Keratinocyte (primary cell): ENCODE measurements at regions not wholly inside any gene's neighbourhood (a gene's known extent, or its start where the extent isn't known, plus 50 kb on each side); places are given as distances from the start of the nearest gene placed in this dataset.

Source experiments
- DNase-seq: peaks from one replicate; pipeline ENCODE4 v3.0.0-alpha.2; 2011; ENCODE audit warnings: low read depth, missing footprints, low spot score
- FAIRE-seq: peaks from 2 replicates; lab custom pipeline; 2011; peaks lifted over from hg19 to GRCh38; lab: Jason Lieb, UNC
- H2AFZ ChIP-seq: 2 replicates; pipeline ENCODE4 v1.6.0; 2012; ENCODE audit warnings: low read length, control low read depth, inconsistent platforms; ENCODE audit not compliant: control insufficient read depth
- H3K27ac ChIP-seq: 2 replicates; pipeline ENCODE4 v1.5.1; 2011; ENCODE audit warnings: low read length; ENCODE audit not compliant: control insufficient read depth, insufficient read depth
- H3K27me3 ChIP-seq: 3 replicates; pipeline ENCODE4 v1.6.0; 2011; ENCODE audit warnings: low read length; ENCODE audit not compliant: control insufficient read depth, insufficient read depth; ENCODE audit errors: extremely low read depth
- H3K36me3 ChIP-seq, 2 experiments: 2 replicates in 1 of 2; 3 replicates in 1 of 2; pipeline ENCODE4 v1.5.1; 2011; ENCODE audit warnings: low read length in 2 of 2, mild to moderate bottlenecking in 1 of 2; ENCODE audit not compliant: control insufficient read depth in 2 of 2, insufficient read depth in 2 of 2; ENCODE audit errors: extremely low read depth in 1 of 2
- H3K4me1 ChIP-seq: 3 replicates; pipeline ENCODE4 v1.5.1; 2011; ENCODE audit warnings: low read length; ENCODE audit not compliant: control insufficient read depth, insufficient read depth; ENCODE audit errors: extremely low read depth
- H3K4me2 ChIP-seq: 3 replicates; pipeline ENCODE4 v1.6.0; 2011; ENCODE audit warnings: low read depth, low read length; ENCODE audit not compliant: control insufficient read depth, insufficient read depth; ENCODE audit errors: extremely low read depth
- H3K4me3 ChIP-seq, 3 experiments: fragments of 200-600 bp in 1 of 3; sonication (generic) in 1 of 3; 2 replicates in 2 of 3; 3 replicates in 1 of 3; pipeline ENCODE4 v1.5.1; 2011 to 2016; ENCODE audit warnings: low read length in 3 of 3, mild to moderate bottlenecking in 3 of 3, control low read depth in 2 of 3, inconsistent platforms in 1 of 3, low read depth in 1 of 3, mixed read lengths in 1 of 3, mixed run types in 1 of 3, moderate library complexity in 1 of 3; ENCODE audit not compliant: control insufficient read depth in 2 of 3, insufficient read depth in 2 of 3; ENCODE audit errors: extremely low read depth in 1 of 3
- H3K79me2 ChIP-seq: 2 replicates; pipeline ENCODE4 v1.6.0; 2012; ENCODE audit warnings: low read length; ENCODE audit not compliant: control insufficient read depth, insufficient read depth
- H3K9ac ChIP-seq: 3 replicates; pipeline ENCODE4 v1.6.0; 2011; ENCODE audit warnings: low read length; ENCODE audit not compliant: control insufficient read depth, insufficient read depth; ENCODE audit errors: extremely low read depth
- H3K9me1 ChIP-seq: 3 replicates; pipeline ENCODE4 v1.6.0; 2011; ENCODE audit warnings: low read length; ENCODE audit not compliant: control insufficient read depth, insufficient read depth; ENCODE audit errors: extremely low read depth
- H3K9me3 ChIP-seq: 2 replicates; pipeline ENCODE4 v1.5.1; 2012; ENCODE audit warnings: low read depth, low read length; ENCODE audit not compliant: control insufficient read depth
- H4K20me1 ChIP-seq: 3 replicates; pipeline ENCODE4 v1.6.0; 2011; ENCODE audit warnings: low read length; ENCODE audit not compliant: control insufficient read depth, insufficient read depth; ENCODE audit errors: extremely low read depth
- CTCF ChIP-seq, 3 experiments: IDR thresholded peaks in 1 of 3; conservative IDR thresholded peaks in 1 of 3; optimal IDR thresholded peaks in 1 of 3; 2 replicates in 2 of 3; 3 replicates in 1 of 3; pipeline versions ENCODE3 to v1.5.1; 2011; ENCODE audit warnings: low read length in 3 of 3, mild to moderate bottlenecking in 3 of 3, moderate library complexity in 2 of 3, control low read depth in 1 of 3, inconsistent platforms in 1 of 3; ENCODE audit not compliant: insufficient read depth in 2 of 3; ENCODE audit errors: extremely low read depth in 1 of 3
- EZH2 ChIP-seq: IDR thresholded peaks from one replicate; pipeline ENCODE4 v1.6.1; 2012; ENCODE audit warnings: inconsistent platforms, mild to moderate bottlenecking, low read length, moderate library complexity
- dilution Hi-C: fragments of 300-500 bp; cut with MboI; formaldehyde crosslinking; loops from one replicate; pipeline ENCODE4 v1.7.0; 2020; ENCODE audit warnings: low sequenced_read_pairs; ENCODE audit not compliant: extremely low pct_ligation_motif_present

GRCh38 chr22:44608597-44609399 lies 93.2 kb upstream of the PRR5 start:
- FAIRE-seq (no peak), DNase-seq (no peak)
- H4K20me1 ChIP-seq, result no peaks in the 10 kb centered on the region
- H3K27me3 ChIP-seq, result peaks cover 13% of the 10 kb centered on the region
- no peak overlapping the region for H2AFZ ChIP-seq
- no peaks in the 10 kb centered on the region for H3K79me2 ChIP-seq
- no peak overlapping the region for H3K9ac ChIP-seq
- H3K4me3 ChIP-seq, result no peak overlapping the region
- dilution Hi-C loops, result no loop called here
- H3K9me1 ChIP-seq, result no peaks in the 10 kb centered on the region
- TF ChIP-seq EZH2 (no peak), CTCF (optimal IDR thresholded peaks at IDR 0.05 in 1 of 3, IDR thresholded peaks at IDR 0.05 in 1 of 3, conservative IDR thresholded peaks at IDR 0.05 in 1 of 3; ENCODE audit: extremely low read depth in 1 of 3, insufficient read depth in 2 of 3, low read length in 3 of 3) (no peak)
- H3K9me3 ChIP-seq, result peaks cover 6% of the 10 kb centered on the region
- no peaks in the 10 kb centered on the region for H3K4me1 ChIP-seq
- H3K27ac ChIP-seq, result no peak overlapping the region
- no peaks in the 10 kb centered on the region for H3K36me3 ChIP-seq
- H3K4me2 ChIP-seq, result no peak overlapping the region

- H3K27ac ChIP-seq, result no peak overlapping the region
- DNase-seq, result no peak
Observed at GRCh38 chr22:44606126-44606525, 95.9 kb upstream of the PRR5 start.

More at GRCh38 chr22:44606126-44606525, 95.9 kb upstream of the PRR5 start:
- H3K9ac ChIP-seq, result no peak overlapping the region
- TF ChIP-seq CTCF (optimal IDR thresholded peaks at IDR 0.05 in 1 of 3, IDR thresholded peaks at IDR 0.05 in 1 of 3, conservative IDR thresholded peaks at IDR 0.05 in 1 of 3; ENCODE audit: extremely low read depth in 1 of 3, insufficient read depth in 2 of 3, low read length in 3 of 3), result no peak
- no peak for TF ChIP-seq EZH2
- H3K4me3 ChIP-seq, result no peak overlapping the region
- H3K79me2 ChIP-seq, result no peaks in the 10 kb centered on the region
- H4K20me1 ChIP-seq, result no peaks in the 10 kb centered on the region
- no peak overlapping the region for H3K4me2 ChIP-seq
- H3K36me3 ChIP-seq, result no peaks in the 10 kb centered on the region
- no peaks in the 10 kb centered on the region for H3K4me1 ChIP-seq
- peaks cover 3% of the 10 kb centered on the region for H3K9me3 ChIP-seq
- no peaks in the 10 kb centered on the region for H3K9me1 ChIP-seq
- H3K27me3 ChIP-seq, result peaks cover 13% of the 10 kb centered on the region
- dilution Hi-C loops, result no loop called here
- H2AFZ ChIP-seq, result no peak overlapping the region
- no peak for FAIRE-seq
